ENCODE measurements at regions not wholly inside any gene's neighbourhood (a gene's known extent, or its start where the extent isn't known, plus 50 kb on each side); places are given as distances from the start of the nearest gene placed in this dataset.

- TF ChIP-seq CTCF (conservative IDR thresholded peaks at IDR 0.05; ENCODE audit: low read length) = no peak
- no peak overlapping the region for H3K4me3 ChIP-seq (ENCODE audit: low read length)
- DNase-seq (ENCODE audit: low read depth) = no peak
Measured at GRCh38 chr20:50460115-50460607, 50.0 kb upstream of the PTPN1 start.

All from AG10803 (cell line).